Mesodermal cell (in vitro differentiated cells): ENCODE measurements at regions not wholly inside any gene's neighbourhood (a gene's known extent, or its start where the extent isn't known, plus 50 kb on each side); places are given as distances from the start of the nearest gene placed in this dataset.

Source experiments
- H3K27ac ChIP-seq: 2 replicates; pipeline ENCODE4 v1.7.0; 2013; ENCODE audit warnings: mild to moderate bottlenecking, low read depth, low read length, moderate library complexity; ENCODE audit not compliant: severe bottlenecking
- H3K36me3 ChIP-seq: 2 replicates; pipeline ENCODE4 v1.7.1; 2013; ENCODE audit warnings: mild to moderate bottlenecking, low read length, moderate library complexity; ENCODE audit not compliant: control insufficient read depth, insufficient read depth
- H3K4me1 ChIP-seq: one replicate; pipeline ENCODE4 v1.7.1; 2013; ENCODE audit warnings: mild to moderate bottlenecking, low read length; ENCODE audit not compliant: insufficient read depth, control insufficient read depth, poor library complexity, severe bottlenecking
- H3K4me3 ChIP-seq: 2 replicates; pipeline ENCODE4 v1.7.0; 2013; ENCODE audit warnings: low read length, control low read depth, mild to moderate bottlenecking; ENCODE audit not compliant: insufficient read depth, poor library complexity, severe bottlenecking; ENCODE audit errors: extremely low read depth
- H3K9me3 ChIP-seq: 2 replicates; pipeline ENCODE4 v1.7.1; 2013; ENCODE audit warnings: mild to moderate bottlenecking, low read length, moderate library complexity; ENCODE audit not compliant: control insufficient read depth
- WGBS, 2 experiments: methylation state at CpG; one replicate each; pipeline ENCODE4 v1.1.5; 2013; ENCODE audit warnings: missing lambda C conversion rate in 2 of 2; ENCODE audit not compliant: insufficient coverage in 2 of 2; 5-methylcytosine and 5-hydroxymethylcytosine counted together

DNA sequence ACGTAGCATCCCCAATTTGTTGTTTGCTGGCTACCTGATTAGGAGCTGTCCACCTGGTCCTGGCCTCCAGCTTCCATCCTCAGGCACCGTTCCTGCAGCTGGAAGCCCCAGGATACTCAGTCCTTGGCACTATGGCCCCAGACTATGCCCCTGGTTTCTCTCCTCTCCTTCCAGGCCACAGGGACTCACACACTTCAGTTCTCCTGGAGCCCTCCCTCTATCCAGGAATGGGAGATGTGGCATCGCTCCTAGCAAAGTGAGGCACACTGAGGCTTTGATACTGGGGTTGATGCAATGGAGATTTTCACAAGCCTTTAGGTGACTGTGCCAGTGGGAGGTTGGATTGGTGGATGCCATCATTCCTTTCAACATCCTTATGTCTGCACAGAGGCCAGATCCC is 142.8 kb upstream of the B3GAT1 start:
- Histone ChIP-seq H3K36me3 (no peaks in the 10 kb centered on the region), H3K4me3 (no peak overlapping the region), H3K27ac (no peak overlapping the region), H3K9me3 (no peaks in the 10 kb centered on the region), H3K4me1 (peaks cover 3% of the 10 kb centered on the region)
- 86 to 91% methylated on average over 2 of the region's 3 CpGs for WGBS, 2 experiments

DNA sequence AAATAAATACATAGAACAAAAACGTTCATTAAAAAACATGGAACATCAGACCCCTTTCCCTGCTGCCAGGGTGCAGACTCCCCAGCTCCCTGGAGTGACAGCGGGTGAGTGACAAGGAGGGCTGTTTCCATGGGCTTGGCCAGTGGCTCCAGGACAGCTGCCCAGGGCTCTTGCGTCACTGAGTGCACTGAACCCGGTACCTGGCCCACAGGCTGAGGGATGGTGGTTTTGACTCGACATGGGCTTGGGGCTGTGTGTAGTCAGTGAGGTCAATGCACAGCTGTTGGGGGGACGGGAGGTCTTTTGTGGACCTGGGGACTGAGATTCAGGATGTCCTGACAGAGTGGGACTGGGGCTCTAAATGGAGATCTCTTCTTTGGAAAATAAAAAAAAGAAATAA is 142.1 kb upstream of the B3GAT1 start:
- 91 to 93% methylated on average over 4 to 5 of the region's 6 CpGs for whole genome bisulfite sequencing, 2 experiments
- Histone ChIP-seq H3K36me3 (no peaks in the 10 kb centered on the region), H3K4me3 (no peak overlapping the region), H3K9me3 (no peaks in the 10 kb centered on the region), H3K27ac (no peak overlapping the region), H3K4me1 (no peaks in the 10 kb centered on the region)

DNA sequence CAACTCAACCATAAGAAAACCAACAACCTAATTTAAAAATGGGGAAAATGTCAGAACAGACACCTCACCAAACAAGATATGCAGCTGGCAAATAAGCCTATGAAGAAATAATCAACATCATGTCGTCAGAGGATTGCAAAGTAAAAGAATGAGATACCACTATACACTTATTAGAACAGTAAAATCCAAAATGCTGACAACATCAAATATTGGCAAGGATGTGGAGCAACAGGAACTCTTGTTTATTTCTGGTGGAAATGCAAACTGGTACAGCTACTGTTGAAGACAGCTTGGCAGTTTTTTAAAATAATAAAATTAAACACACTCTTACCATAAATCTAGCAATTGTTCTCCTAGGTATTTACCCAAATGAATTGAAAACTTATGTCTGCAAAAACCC is 140.7 kb upstream of the B3GAT1 start:
- Histone ChIP-seq H3K4me1 (no peaks in the 10 kb centered on the region), H3K27ac (no peak overlapping the region), H3K4me3 (no peak overlapping the region), H3K9me3 (no peaks in the 10 kb centered on the region), H3K36me3 (no peaks in the 10 kb centered on the region)
- WGBS, 2 experiments = no CpG with 5 or more reads among the region's 1 CpG

DNA sequence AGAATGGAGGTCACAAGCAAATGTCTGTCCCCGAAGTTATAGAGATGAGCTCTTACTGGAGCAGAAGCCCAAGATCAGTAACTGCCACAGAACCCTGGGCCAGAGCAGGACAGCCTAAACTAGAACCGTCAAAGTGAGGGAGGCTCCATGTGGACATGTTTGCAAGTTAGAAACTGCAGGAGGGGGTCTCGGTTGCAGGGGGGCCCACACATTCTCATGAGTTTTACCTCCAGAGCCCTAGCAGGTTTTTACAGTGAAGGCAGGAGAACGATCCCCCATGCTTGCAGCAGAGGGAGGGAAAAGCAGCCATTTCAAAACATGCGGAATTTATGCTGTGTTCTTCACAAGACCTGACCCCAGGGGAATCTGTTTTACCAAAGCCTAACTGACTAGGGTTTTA is 133.5 kb upstream of the B3GAT1 start:
- Histone ChIP-seq H3K4me3 (no peak overlapping the region), H3K4me1 (peaks cover 3% of the 10 kb centered on the region), H3K9me3 (no peaks in the 10 kb centered on the region), H3K27ac (no peak overlapping the region), H3K36me3 (no peaks in the 10 kb centered on the region)
- 90 to 94% methylated on average over 5 of the region's 5 CpGs for WGBS, 2 experiments

DNA sequence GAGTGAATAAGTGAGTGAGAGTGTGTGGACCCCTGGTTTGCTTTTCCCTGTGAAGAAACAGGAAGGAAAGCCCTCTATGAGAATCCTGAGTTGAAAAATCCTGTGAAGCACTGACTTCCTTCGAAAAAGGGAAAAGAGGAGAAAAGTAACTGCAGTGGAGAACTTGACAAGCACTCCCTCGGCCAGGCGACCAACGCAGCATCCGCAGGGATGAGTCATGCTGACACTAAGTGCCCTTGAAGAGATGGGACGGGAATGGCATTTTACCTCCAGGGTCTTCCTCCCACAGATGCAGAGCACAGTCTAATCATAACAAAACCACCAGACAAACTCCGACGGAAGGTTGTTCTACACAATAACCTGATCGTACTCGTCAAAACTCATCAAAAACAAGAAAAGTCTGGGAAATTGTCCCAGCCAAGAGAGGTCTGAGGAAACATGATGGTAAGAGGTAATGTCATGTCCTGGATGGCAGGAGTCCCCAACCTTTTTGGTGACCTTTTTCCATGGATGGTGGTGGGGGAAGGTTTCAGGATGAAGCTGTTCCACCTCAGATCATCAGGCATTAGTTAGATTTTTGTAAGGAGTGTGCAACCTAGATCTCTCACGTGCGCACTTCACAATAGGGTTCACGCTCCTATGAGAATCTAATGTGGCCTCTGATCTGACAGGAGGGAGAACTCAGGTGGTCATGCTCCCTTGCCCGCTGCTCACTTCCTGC is 132.2 kb upstream of the B3GAT1 start:
- Histone ChIP-seq H3K27ac (no peak overlapping the region), H3K9me3 (no peaks in the 10 kb centered on the region), H3K36me3 (no peaks in the 10 kb centered on the region), H3K4me3 (no peak overlapping the region), H3K4me1 (peaks cover 3% of the 10 kb centered on the region)
- 66 to 69% methylated on average over 4 to 10 of the region's 14 CpGs for WGBS, 2 experiments

DNA sequence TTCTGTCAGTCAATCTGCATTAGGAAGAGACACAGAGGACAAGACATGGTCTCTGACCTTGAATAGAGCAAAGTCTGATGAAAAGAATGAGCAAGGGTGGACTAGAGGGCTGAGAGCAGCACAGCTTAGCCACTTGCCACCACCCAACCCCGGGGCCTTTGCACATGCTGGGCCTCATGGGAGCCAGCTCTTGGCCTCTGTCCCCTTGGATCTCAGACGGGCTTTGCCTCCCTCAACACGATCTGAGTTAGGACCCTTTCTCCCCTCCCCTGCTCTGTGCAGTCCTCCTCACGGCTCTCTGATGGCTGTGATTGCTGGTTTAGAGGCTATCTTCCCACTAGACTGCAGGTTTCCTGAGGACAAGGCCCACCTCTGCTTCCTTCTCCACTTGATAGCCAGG is 131.6 kb upstream of the B3GAT1 start:
- H3K4me3 ChIP-seq = no peak overlapping the region
- H3K9me3 ChIP-seq = no peaks in the 10 kb centered on the region
- H3K27ac ChIP-seq = no peak overlapping the region
- 92 to 95% methylated on average over 2 to 3 of the region's 4 CpGs for whole genome bisulfite sequencing, 2 experiments
- no peaks in the 10 kb centered on the region for H3K36me3 ChIP-seq
- H3K4me1 ChIP-seq = peaks cover 3% of the 10 kb centered on the region

DNA sequence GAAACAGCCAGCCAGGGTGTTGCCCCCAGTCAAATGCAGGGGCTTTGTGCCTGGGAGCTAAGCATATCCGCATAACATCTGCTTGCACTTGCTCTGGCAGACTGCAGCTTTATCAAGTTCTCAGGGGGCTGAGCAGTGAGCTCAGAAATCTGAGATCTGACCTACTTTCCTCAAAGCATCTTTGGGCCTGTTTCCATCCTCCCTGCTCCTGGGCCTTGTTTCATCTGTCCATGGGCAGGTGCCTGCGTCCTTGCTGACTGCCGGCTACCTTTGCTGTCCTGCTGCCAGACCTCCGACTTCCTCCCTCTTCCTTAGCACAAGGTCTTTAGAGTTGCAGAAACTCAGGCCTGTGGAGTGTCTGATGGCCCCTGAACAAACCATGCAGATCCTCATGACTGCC is 131.2 kb upstream of the B3GAT1 start:
- H3K4me3 ChIP-seq = no peak overlapping the region
- H3K4me1 ChIP-seq = peaks cover 3% of the 10 kb centered on the region
- H3K9me3 ChIP-seq = no peaks in the 10 kb centered on the region
- H3K27ac ChIP-seq = no peak overlapping the region
- H3K36me3 ChIP-seq = no peaks in the 10 kb centered on the region
- WGBS, 2 experiments = 85 to 98% methylated on average over 4 of the region's 4 CpGs

DNA sequence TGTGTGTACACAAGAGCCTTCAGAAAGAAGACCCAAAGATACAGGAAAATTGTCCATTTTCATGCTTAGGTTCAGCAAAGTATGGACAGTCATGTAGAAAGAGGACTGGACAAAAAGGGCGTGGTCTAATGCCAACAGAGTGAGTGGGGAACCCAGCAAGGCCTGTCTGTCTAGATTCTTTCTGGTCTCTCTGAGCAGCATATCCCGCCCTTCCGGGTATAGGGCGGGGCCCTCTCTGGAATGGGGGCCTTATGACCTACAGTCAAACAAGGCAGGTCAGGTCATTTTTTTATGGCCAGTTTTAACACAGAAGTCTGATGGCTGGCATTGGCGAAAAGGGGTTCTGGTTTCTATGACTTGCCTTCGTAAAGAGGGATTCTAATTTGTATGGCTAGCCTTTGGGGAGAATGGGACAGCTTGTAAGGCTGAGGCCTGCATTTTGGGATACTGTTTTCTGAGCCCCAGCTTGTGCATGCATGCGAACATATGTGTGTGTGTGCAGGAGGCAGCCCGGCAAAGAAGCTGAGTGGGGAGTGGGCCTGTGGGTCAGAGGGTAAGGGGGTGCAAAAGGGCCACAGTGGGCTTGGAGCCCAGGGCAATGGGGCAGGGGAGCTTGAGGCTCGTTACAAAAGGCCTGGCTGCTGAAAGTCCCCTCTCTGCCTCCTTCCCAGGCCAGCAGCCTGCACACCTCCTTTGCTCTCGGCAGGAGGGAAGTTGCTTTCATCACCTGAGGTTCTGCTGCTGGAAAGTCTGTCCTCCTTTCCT is 130.5 kb upstream of the B3GAT1 start:
- H3K27ac ChIP-seq = no peak overlapping the region
- H3K4me1 ChIP-seq = peaks cover 3% of the 10 kb centered on the region
- H3K4me3 ChIP-seq = no peak overlapping the region
- no peaks in the 10 kb centered on the region for H3K9me3 ChIP-seq
- H3K36me3 ChIP-seq = no peaks in the 10 kb centered on the region
- 82 to 85% methylated on average over 8 to 10 of the region's 10 CpGs for WGBS, 2 experiments

DNA sequence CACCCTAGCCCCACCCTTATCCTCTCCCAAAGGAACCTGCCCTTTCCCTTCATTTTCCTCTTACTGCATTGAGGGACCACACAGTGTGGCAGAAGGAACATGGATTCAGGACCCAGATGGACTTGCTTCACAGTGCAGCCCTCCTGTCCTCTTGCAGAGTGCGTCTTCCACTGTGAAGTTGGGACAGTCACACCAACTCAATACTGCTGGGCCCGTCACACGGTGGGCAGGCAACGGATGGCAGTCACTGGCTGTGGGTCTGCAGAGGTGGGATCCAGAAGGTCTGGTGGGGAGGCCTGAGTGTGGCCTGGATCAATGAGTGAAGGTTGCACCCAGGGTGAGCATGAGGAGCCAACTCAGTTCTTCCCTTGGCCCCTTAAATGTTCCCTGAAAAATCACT is 129.9 kb upstream of the B3GAT1 start:
- Histone ChIP-seq H3K4me1 (peaks cover 3% of the 10 kb centered on the region), H3K27ac (no peak overlapping the region), H3K9me3 (no peaks in the 10 kb centered on the region), H3K36me3 (no peaks in the 10 kb centered on the region), H3K4me3 (no peak overlapping the region)
- WGBS, 2 experiments = 76 to 100% methylated on average over 2 to 3 of the region's 4 CpGs

DNA sequence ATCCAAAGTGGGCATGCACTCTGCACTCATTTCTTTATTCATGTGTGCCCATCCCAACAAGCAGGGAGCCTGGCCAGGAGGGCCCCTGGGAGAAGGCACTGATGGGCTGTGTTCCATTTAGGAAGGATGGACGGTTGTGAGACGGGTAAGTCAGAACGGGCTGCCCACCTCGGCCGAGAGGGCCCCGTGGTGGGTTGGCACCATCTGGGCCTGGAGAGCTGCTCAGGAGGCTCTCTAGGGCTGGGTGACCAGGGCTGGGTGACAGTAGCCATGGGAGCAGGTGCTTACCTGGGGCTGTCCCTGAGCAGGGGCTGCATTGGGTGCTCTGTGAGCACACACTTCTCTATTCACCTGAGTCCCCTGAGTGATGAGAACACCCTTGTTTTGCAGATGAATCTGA is 129.3 kb upstream of the B3GAT1 start:
- Histone ChIP-seq H3K4me1 (peaks cover 3% of the 10 kb centered on the region), H3K4me3 (no peak overlapping the region), H3K36me3 (no peaks in the 10 kb centered on the region), H3K27ac (no peak overlapping the region), H3K9me3 (no peaks in the 10 kb centered on the region)
- 83 to 94% methylated on average over 6 of the region's 6 CpGs for WGBS, 2 experiments

DNA sequence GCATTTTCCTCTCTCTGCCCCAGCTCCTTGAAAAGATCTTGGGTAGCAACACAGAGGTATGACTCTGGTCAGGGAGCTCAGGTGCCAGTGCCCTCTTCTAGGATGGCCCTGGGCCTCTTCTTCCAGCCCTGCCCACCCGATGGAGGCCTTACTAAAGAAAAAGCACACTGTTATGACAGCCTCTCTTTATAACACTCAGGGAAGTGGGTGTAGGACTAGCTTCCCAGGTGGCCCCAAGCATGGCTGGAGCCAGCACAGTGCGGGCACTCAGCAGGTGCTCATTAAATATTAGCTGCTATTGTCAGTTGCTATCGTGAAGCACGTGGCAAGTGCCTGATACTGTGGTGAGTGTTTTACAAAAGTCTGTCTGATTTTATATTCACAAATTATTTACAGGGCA is 127.2 kb upstream of the B3GAT1 start:
- Histone ChIP-seq H3K27ac (no peak overlapping the region), H3K4me1 (peaks cover 2% of the 10 kb centered on the region), H3K9me3 (no peaks in the 10 kb centered on the region), H3K4me3 (no peak overlapping the region), H3K36me3 (no peaks in the 10 kb centered on the region)
- WGBS, 2 experiments = 80 to 100% methylated on average over 1 of the region's 4 CpGs
